Hematopoietic multipotent progenitor cell (in vitro differentiated cells): ENCODE measurements at regions not wholly inside any gene's neighbourhood (a gene's known extent, or its start where the extent isn't known, plus 50 kb on each side); places are given as distances from the start of the nearest gene placed in this dataset.
"Not testable (repeated sequence)": the region's sequence is repeated elsewhere in the genome, so short reads cannot be mapped to it uniquely, and the experiment has no call there.

Experiments used
- DNase-seq, 3 donors: peaks; one replicate each; pipeline ENCODE4 v3.0.0-alpha.2; 2011 to 2015; ENCODE audit warnings: low read depth in 2 of 3, low spot score in 2 of 3

- DNase-seq: no peak
These were observed 55.6 kb downstream of the OR4C45 start for GRCh38 chr11:50088231-50088630.

GRCh38 chr11:50098186-50098725 is 65.6 kb downstream of the OR4C45 start:
- no peak for DNase-seq

DNA sequence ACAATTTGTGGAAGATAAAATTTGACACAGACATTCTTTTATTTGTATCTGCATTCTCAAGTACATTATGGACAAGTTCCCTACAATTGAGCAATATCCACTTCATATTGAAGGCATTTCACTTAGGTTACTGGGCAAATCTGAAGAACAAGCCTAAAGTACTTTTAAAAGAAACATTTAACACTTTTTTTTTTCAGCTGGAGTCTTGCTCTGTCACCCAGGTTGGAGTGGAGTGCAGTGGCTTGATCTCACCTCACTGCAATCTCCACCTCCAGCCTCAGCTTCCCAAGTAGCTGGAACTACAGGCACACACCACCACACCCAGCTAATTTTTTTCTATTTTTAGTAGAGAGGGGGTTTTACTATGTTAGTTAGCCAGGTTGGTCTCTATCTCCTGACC is 70.2 kb downstream of the OR4C45 start:
- no peak for DNase-seq

GRCh38 chr11:50140686-50141085 is 108.0 kb downstream of the OR4C45 start:
- not testable (repeated sequence) for DNase-seq

- not testable (repeated sequence) for DNase-seq
These were observed 113.6 kb downstream of the OR4C45 start for GRCh38 chr11:50146308-50146707.

GRCh38 chr11:50147946-50148345 is 115.3 kb downstream of the OR4C45 start:
- DNase-seq: not testable (repeated sequence)

GRCh38 chr11:50155508-50155907 is 122.8 kb downstream of the OR4C45 start:
- no peak for DNase-seq

DNA sequence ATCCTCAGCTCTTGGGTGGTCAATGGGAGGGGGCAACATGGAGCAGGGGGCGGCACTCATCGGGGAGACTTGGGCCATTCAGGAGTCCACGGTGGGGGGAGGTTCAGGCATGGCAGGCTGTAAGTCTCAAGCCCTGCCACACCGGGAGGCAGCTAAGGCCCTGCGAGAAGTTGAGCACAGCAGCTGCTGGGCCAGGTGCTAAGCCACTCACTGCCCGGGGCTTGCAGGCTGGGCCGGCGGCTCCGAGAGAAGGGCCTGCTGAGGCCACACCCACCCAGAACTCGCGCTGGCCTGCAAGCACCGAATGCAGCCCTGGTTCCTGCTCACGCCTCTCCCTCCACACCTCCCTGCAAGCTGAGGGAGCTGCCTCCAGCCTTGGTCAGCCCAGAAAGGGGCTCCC is 131.4 kb downstream of the OR4C45 start:
- no peak for DNase-seq

DNA sequence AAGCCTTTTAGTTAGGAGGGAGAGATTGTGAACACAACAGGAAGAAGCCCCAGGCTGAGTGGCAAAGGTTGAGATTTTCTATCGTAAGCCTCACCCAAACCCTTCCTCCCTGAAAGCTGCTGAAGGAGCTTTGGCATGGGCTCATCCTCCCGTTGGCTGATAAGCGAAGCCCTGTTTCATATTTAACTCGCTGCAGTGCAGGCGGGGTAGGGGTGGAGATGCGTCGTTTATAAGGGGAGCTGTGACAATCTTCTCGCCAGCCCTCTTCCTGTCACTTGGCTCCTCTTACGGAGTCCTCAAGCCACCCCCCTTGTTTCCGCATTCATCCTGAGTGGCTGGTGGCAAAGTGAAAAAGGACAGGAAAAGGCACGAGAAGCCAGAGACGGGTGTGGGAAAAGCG is 137.0 kb downstream of the OR4C45 start:
- DNase-seq: no peak

DNA sequence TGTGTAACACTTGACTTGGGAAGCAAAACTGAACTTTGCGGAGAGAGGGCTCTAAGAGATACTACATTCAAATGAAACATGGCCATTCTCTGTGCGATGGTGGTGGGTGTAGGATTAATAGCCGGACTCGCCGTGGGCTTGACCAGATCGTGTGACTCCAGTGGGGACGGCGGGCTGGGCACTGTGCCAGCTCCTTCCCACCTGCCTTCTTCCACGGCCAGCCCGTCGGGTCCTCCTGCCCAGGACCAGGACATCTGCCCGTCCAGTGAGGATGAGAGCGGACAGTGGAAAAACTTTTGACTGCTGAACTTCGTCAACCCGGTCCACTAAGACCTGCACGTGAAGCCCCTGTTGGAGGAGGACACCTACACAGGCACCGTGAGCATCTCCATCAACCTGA is 137.4 kb downstream of the OR4C45 start:
- no peak for DNase-seq

DNA sequence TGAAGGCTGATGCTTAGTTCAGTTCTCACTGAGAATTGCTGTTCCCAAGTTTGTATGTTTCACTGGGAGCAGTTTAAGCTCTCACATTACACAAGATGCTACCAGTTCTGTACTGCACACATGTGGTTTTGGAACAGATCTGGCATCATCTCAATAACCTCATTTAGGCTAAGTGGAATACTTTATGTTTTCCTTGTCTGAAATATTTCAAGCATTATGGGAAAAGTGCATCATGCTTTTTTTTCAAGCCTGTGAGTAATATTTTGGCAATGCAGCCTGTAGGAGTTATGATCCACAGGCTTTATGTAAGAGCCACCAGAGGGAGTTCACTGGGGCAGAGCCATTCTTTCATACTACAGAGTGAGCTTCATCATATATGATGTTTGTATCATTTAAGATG is 141.5 kb downstream of the OR4C45 start:
- no peak for DNase-seq

- no peak for DNase-seq
These were observed 142.3 kb downstream of the OR4C45 start for GRCh38 chr11:50174975-50175374.

GRCh38 chr11:50178737-50179136 is 146.1 kb downstream of the OR4C45 start:
- peak in 1 of 3 donors; percentile 13 for DNase-seq

GRCh38 chr11:50181334-50181733 is 148.7 kb downstream of the OR4C45 start:
- no peak for DNase-seq

DNA sequence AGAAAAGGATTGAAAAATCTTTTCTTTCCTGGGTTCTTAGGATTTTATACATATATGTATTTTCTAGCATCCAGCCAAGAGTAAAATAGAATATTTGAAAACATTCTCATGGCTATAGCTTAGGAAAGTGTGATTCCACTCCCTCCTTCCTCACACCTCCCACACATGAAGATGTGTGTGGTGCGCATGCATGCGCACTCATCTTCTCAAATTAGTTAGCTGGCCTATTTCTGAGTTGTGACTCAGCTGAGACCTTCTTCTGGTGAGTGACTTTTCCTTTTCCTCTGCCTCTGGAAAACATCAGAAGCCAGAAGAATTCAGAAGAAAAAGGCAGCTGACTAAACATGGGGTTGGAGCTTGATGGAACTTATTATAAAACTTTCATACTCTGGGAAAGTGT is 149.8 kb downstream of the OR4C45 start:
- no peak for DNase-seq

- not testable (repeated sequence) for DNase-seq
These were observed 150.5 kb downstream of the OR4C45 start for GRCh38 chr11:50183170-50183569.

DNA sequence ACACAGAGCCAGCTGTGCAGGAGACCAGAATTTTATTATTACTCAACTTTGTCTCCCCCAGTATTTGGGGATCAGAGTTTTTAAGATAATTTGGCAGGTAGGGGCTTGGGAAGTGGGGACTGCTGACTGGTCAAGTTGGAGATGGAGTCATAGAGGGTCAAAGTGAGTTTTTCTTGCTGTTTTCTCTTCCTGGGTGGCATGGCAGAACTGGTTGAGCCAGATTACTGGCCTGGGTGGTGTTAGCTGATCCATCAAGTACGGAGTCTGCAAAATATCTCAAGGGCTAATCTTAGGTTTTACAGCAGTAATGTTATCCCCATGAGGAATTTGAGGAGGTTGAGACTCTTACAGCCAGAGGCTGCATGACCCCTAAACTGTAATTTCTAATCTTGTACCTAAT is 153.5 kb downstream of the OR4C45 start:
- no peak for DNase-seq

- no peak for DNase-seq
These were observed 154.5 kb downstream of the OR4C45 start for GRCh38 chr11:50187220-50187619.

DNA sequence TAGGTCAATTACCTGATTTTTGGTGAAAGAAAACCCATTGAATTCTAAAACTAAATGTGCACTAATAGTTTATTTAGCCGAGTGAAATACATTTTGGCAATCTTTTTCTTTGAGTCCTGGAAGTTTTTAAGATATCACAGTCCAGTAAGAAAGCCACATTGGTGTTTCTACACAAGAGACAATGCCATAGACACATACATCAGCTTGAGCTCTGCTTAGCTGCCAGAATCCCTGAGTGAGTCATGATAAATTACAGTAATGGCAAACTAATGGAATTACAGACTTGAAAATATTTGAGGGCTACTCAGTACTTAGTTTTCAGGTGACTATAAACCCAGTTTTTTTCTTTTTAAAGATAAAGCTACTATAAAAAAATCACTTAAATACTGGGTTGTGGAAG is 155.4 kb downstream of the OR4C45 start:
- DNase-seq: no peak

- no peak for DNase-seq
These were observed 160.1 kb downstream of the OR4C45 start for GRCh38 chr11:50192743-50193142.

GRCh38 chr11:50214376-50214775 is 181.7 kb downstream of the OR4C45 start:
- no peak for DNase-seq

DNA sequence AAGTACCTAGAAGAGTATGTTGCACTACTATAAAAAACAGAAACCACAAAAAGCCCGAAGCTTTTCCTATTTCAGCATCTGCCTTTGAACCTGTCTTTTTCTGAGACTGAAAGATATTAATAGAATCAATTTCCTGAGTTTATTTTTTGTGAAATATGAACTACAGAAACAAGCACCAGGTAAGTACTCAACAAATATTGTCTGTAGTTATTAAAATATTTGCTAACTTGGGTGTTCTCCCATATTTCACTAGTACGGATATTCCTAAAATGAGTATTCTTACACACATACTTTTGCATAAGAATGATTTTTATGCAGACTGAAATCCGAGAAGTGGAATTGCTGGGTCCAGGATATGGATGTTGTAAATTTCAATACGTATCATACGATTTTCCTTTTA is 188.0 kb downstream of the OR4C45 start:
- DNase-seq: no peak

DNA sequence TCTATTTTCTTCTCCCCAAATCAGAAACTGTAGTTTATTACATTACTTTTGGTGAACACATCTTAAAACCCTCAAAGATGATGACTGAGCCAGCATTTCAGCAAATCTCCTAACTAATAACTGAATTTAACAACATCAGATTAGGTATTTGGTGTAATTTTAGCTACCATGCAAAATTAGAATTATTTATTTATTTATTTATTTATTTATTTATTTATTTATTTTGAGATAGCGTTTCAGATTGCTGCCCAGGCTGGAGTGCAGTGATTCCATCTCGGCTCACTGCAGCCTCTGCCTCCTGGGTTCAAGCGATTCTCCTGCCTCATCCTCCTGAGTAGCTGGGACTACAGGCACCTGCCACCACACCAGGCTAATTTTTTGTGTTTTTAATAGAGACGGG is 205.7 kb downstream of the OR4C45 start:
- not testable (repeated sequence) for DNase-seq
